SK-N-SH treated with all-trans-retinoic acid at 6 μM for 48 hours (cell line): ENCODE measurements at regions not wholly inside any gene's neighbourhood (a gene's known extent, or its start where the extent isn't known, plus 50 kb on each side); places are given as distances from the start of the nearest gene placed in this dataset.

ENCODE experiments used
- ATAC-seq: fragments of 200-7000 bp; cut with Tn5 transposase; 3 replicates; pipeline ENCODE4 v1.9.1; 2020; ENCODE audit warnings: mild to moderate bottlenecking, moderate library complexity
- ARNTL ChIP-seq: fragments of 450-650 bp; formaldehyde crosslinking; IDR thresholded peaks from 2 replicates; pipeline ENCODE4 v1.5.0; 2020; ENCODE audit warnings: low read depth, mild to moderate bottlenecking, moderate library complexity, borderline replicate concordance
- BACH2 ChIP-seq: fragments of 250-450 bp; sonication (Bioruptor Pico); IDR thresholded peaks from 2 replicates; pipeline ENCODE4 v1.9.0; 2021; ENCODE audit warnings: mild to moderate bottlenecking, borderline replicate concordance
- CSDC2 ChIP-seq: fragments of 250-450 bp; sonication (Bioruptor Pico); IDR thresholded peaks from 2 replicates; pipeline ENCODE4 v1.5.0; 2020; ENCODE audit warnings: mild to moderate bottlenecking, moderate library complexity
- ESRRG ChIP-seq: fragments of 250-450 bp; sonication (Bioruptor Pico); IDR thresholded peaks from 2 replicates; pipeline ENCODE4 v1.6.1; 2021; ENCODE audit warnings: mild to moderate bottlenecking
- GLIS3 ChIP-seq: fragments of 250-450 bp; sonication (Bioruptor Pico); IDR thresholded peaks from 2 replicates; pipeline ENCODE4 v1.5.0; 2020; ENCODE audit warnings: mild to moderate bottlenecking, moderate library complexity
- ISL1 ChIP-seq: fragments of 250-450 bp; sonication (Bioruptor Pico); IDR thresholded peaks from 2 replicates; pipeline ENCODE4 v2.1.2; 2022; ENCODE audit warnings: mild to moderate bottlenecking, moderate library complexity
- OSR1 ChIP-seq: fragments of 250-450 bp; sonication (Bioruptor Pico); IDR thresholded peaks from 2 replicates; pipeline ENCODE4 v1.8.0; 2022; ENCODE audit warnings: moderate library complexity, mild to moderate bottlenecking, inconsistent platforms
- RARB ChIP-seq: fragments of 250-450 bp; sonication (Bioruptor Pico); IDR thresholded peaks from 2 replicates; pipeline ENCODE4 v1.8.0; 2021; ENCODE audit warnings: mild to moderate bottlenecking, moderate library complexity
- SNAI2 ChIP-seq: fragments of 250-450 bp; sonication (Bioruptor Pico); IDR thresholded peaks from 2 replicates; pipeline ENCODE4 v1.5.0; 2020; ENCODE audit warnings: mild to moderate bottlenecking, moderate library complexity
- TCF4 ChIP-seq: fragments of 250-450 bp; sonication (Bioruptor Pico); IDR thresholded peaks from 2 replicates; pipeline ENCODE4 v1.8.0; 2021; ENCODE audit warnings: mild to moderate bottlenecking, moderate library complexity, borderline replicate concordance
- TOX ChIP-seq: fragments of 250-450 bp; sonication (Bioruptor Pico); IDR thresholded peaks from 2 replicates; pipeline ENCODE4 v1.8.0; 2021; ENCODE audit warnings: mild to moderate bottlenecking, moderate library complexity, borderline replicate concordance
- ZC3H10 ChIP-seq: fragments of 250-450 bp; sonication (Bioruptor Pico); IDR thresholded peaks from 2 replicates; pipeline ENCODE4 v1.5.1; 2021; ENCODE audit warnings: mild to moderate bottlenecking, moderate library complexity
- ZFP3 ChIP-seq: fragments of 250-450 bp; sonication (Bioruptor Pico); IDR thresholded peaks from 2 replicates; pipeline ENCODE4 v1.5.0; 2020; ENCODE audit warnings: mild to moderate bottlenecking, moderate library complexity
- ZNF70 ChIP-seq: fragments of 450-650 bp; formaldehyde crosslinking; IDR thresholded peaks from 2 replicates; pipeline ENCODE4 v1.5.0; 2020; ENCODE audit warnings: mild to moderate bottlenecking, moderate library complexity
- ZNF8 ChIP-seq: fragments of 450-650 bp; formaldehyde crosslinking; IDR thresholded peaks from 2 replicates; pipeline ENCODE4 v1.5.0; 2020; ENCODE audit warnings: mild to moderate bottlenecking, moderate library complexity
- TF ChIP-seq, protein P1 (sequence below): fragments of 250-450 bp; sonication (Bioruptor Pico); IDR thresholded peaks from 2 replicates; pipeline ENCODE4 v1.5.0; 2020; ENCODE audit warnings: mild to moderate bottlenecking, moderate library complexity
- TF ChIP-seq, protein P2 (sequence below): fragments of 250-450 bp; sonication (Bioruptor Pico); IDR thresholded peaks from 2 replicates; pipeline ENCODE4 v1.8.0; 2020; ENCODE audit warnings: mild to moderate bottlenecking, moderate library complexity, borderline replicate concordance
- TF ChIP-seq, protein P3 (sequence below): fragments of 250-450 bp; sonication (Bioruptor Pico); IDR thresholded peaks from 2 replicates; pipeline ENCODE4 v1.8.0; 2021; ENCODE audit warnings: low read depth, mild to moderate bottlenecking, moderate library complexity, borderline replicate concordance
- TF ChIP-seq, protein P4 (sequence below): fragments of 250-450 bp; sonication (Bioruptor Pico); IDR thresholded peaks from 2 replicates; pipeline ENCODE4 v1.5.1; 2020; ENCODE audit warnings: low read depth, mild to moderate bottlenecking, moderate library complexity
- TF ChIP-seq, protein P5 (sequence below): fragments of 250-450 bp; sonication (Bioruptor Pico); IDR thresholded peaks from 2 replicates; pipeline ENCODE4 v1.5.1; 2021; ENCODE audit warnings: mild to moderate bottlenecking, moderate library complexity

DNA sequence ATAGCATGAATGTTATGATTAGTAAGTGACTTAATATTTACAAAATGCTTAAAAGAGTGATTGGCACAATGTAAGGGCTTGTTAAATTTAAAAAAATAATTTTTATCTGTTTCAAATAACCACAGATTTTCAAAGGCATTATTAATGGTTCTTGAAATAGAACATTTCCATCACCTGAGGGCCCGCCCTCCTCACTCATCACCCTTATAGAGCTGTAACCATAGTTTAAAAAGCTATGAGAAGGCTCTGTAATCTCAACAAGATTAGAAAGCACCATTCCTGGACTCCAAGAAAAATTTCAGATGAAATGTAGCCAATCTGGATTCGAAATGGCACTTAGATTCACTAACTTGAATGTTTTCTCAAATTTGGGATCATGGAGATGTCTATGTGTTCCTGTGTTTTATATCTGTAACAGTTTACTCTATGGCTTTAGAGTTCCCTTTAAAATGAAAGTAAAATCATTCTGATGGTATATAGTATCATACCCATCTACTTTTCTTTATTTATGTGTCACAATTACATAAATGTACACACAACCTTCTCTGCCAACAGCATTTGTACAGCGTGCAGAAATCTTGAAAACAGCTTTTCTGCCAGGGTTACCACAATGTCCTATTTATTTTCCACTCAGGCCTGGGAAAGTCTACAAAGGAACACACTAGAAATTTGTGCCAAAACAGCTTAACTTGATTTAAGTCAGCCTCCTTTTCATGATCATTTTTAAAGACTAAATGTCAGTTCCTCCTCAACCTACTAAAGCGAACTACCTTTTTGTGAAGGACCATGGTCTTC lies 207.7 kb downstream of the TBX18 start (continued):
- TF ChIP-seq, protein P1, sequence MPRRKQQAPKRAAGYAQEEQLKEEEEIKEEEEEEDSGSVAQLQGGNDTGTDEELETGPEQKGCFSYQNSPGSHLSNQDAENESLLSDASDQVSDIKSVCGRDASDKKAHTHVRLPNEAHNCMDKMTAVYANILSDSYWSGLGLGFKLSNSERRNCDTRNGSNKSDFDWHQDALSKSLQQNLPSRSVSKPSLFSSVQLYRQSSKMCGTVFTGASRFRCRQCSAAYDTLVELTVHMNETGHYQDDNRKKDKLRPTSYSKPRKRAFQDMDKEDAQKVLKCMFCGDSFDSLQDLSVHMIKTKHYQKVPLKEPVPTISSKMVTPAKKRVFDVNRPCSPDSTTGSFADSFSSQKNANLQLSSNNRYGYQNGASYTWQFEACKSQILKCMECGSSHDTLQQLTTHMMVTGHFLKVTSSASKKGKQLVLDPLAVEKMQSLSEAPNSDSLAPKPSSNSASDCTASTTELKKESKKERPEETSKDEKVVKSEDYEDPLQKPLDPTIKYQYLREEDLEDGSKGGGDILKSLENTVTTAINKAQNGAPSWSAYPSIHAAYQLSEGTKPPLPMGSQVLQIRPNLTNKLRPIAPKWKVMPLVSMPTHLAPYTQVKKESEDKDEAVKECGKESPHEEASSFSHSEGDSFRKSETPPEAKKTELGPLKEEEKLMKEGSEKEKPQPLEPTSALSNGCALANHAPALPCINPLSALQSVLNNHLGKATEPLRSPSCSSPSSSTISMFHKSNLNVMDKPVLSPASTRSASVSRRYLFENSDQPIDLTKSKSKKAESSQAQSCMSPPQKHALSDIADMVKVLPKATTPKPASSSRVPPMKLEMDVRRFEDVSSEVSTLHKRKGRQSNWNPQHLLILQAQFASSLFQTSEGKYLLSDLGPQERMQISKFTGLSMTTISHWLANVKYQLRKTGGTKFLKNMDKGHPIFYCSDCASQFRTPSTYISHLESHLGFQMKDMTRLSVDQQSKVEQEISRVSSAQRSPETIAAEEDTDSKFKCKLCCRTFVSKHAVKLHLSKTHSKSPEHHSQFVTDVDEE (CRISPR knock-in tag), result no peak
- TF ChIP-seq ZC3H10 (CRISPR knock-in tag), result no peak
- no peak for TF ChIP-seq SNAI2 (CRISPR knock-in tag)
- no peak for TF ChIP-seq GLIS3 (CRISPR knock-in tag)
- TF ChIP-seq ZNF8, result no peak
- TF ChIP-seq BACH2, result no peak

DNA sequence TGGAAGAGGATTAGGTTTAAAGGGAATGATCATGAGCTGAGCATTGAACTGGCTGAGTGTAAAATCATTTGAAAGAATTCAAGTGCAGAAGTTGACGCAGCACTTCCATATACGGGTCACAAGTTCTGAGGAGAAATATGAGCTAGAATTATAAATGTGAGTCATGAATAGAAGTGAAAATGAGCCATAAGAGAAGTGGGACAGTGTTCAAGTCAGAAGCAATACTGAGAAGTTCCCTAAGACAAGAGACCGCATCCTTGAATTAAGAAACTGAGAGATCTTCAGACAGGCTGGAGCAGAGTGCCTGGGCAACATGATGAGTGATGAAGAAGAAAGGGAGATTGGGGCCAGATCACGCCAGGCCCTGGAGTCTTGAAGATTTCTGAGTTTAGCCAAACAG lies 209.7 kb downstream of the TBX18 start:
- TF ChIP-seq, protein P2, sequence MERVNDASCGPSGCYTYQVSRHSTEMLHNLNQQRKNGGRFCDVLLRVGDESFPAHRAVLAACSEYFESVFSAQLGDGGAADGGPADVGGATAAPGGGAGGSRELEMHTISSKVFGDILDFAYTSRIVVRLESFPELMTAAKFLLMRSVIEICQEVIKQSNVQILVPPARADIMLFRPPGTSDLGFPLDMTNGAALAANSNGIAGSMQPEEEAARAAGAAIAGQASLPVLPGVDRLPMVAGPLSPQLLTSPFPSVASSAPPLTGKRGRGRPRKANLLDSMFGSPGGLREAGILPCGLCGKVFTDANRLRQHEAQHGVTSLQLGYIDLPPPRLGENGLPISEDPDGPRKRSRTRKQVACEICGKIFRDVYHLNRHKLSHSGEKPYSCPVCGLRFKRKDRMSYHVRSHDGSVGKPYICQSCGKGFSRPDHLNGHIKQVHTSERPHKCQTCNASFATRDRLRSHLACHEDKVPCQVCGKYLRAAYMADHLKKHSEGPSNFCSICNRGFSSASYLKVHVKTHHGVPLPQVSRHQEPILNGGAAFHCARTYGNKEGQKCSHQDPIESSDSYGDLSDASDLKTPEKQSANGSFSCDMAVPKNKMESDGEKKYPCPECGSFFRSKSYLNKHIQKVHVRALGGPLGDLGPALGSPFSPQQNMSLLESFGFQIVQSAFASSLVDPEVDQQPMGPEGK (CRISPR knock-in tag), result no peak
- no peak for TF ChIP-seq OSR1 (CRISPR knock-in tag)
- no peak for TF ChIP-seq ZFP3 (CRISPR knock-in tag)
- TF ChIP-seq, all 23 proteins: peak for 0

DNA sequence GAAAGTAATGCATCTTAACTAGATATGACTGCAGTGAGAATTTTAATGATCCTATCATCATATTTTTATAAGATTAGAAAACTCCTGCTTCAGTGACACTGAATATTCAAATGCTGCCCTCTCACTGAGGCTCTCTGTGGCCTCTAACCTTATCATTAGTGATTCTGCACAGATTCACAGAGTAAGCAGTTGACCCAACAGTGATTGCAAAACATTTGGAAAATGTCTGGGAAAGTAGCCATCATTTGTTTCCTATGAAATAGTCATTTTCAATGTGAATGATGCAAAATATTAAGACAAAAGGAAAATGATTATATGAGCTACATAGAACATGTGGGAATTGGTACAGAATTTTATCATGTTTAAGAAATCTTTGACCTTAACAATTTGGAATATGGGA lies 210.3 kb downstream of the TBX18 start:
- TF ChIP-seq ESRRG (no peak), ZFP3 (CRISPR knock-in tag) (no peak), TOX (CRISPR knock-in tag) (no peak), ARNTL (CRISPR knock-in tag) (no peak), OSR1 (CRISPR knock-in tag) (no peak)
- ATAC-seq, result no peak

More for the DNA sequence above, 209.7 kb downstream of the TBX18 start:
- ATAC-seq, result no peak

DNA sequence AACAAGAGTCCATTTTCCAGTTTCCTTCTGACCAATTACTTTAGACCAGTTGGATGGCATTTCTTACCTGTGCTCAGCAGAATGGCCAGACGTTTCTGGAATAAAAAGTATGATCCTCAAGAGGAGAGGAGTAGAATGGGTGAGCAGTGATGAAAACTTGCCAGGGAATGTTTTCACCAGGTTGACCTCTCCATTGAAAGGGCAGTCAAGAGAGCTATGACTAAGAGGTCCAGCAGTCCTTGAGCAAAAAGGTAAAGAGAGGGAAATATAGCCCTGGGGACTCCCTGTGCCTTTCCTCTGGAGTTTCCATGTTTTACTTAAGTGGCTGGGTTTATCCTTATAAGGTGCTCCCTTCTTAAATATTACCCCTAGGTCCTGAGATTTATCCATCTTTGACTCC lies 210.9 kb downstream of the TBX18 start:
- TF ChIP-seq TCF4 (CRISPR knock-in tag), result no peak
- no peak for TF ChIP-seq RARB
- TF ChIP-seq ISL1 (CRISPR knock-in tag), result no peak
- TF ChIP-seq BACH2, result no peak
- TF ChIP-seq, protein P3, sequence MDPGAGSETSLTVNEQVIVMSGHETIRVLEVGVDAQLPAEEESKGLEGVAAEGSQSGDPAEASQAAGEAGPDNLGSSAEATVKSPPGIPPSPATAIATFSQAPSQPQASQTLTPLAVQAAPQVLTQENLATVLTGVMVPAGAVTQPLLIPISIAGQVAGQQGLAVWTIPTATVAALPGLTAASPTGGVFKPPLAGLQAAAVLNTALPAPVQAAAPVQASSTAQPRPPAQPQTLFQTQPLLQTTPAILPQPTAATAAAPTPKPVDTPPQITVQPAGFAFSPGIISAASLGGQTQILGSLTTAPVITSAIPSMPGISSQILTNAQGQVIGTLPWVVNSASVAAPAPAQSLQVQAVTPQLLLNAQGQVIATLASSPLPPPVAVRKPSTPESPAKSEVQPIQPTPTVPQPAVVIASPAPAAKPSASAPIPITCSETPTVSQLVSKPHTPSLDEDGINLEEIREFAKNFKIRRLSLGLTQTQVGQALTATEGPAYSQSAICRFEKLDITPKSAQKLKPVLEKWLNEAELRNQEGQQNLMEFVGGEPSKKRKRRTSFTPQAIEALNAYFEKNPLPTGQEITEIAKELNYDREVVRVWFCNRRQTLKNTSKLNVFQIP (CRISPR knock-in tag), result no peak
- no peak for TF ChIP-seq SNAI2 (CRISPR knock-in tag)
- TF ChIP-seq, protein P4, sequence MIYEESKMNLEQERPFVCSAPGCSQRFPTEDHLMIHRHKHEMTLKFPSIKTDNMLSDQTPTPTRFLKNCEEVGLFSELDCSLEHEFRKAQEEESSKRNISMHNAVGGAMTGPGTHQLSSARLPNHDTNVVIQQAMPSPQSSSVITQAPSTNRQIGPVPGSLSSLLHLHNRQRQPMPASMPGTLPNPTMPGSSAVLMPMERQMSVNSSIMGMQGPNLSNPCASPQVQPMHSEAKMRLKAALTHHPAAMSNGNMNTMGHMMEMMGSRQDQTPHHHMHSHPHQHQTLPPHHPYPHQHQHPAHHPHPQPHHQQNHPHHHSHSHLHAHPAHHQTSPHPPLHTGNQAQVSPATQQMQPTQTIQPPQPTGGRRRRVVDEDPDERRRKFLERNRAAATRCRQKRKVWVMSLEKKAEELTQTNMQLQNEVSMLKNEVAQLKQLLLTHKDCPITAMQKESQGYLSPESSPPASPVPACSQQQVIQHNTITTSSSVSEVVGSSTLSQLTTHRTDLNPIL (CRISPR knock-in tag), result no peak
- TF ChIP-seq TOX (CRISPR knock-in tag), result no peak
- TF ChIP-seq ZNF8, result no peak
- TF ChIP-seq ZC3H10 (CRISPR knock-in tag), result no peak
- TF ChIP-seq, protein P5, sequence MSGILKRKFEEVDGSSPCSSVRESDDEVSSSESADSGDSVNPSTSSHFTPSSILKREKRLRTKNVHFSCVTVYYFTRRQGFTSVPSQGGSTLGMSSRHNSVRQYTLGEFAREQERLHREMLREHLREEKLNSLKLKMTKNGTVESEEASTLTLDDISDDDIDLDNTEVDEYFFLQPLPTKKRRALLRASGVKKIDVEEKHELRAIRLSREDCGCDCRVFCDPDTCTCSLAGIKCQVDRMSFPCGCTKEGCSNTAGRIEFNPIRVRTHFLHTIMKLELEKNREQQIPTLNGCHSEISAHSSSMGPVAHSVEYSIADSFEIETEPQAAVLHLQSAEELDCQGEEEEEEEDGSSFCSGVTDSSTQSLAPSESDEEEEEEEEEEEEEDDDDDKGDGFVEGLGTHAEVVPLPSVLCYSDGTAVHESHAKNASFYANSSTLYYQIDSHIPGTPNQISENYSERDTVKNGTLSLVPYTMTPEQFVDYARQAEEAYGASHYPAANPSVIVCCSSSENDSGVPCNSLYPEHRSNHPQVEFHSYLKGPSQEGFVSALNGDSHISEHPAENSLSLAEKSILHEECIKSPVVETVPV (CRISPR knock-in tag), result no peak
- TF ChIP-seq ZFP3 (CRISPR knock-in tag), result no peak
- TF ChIP-seq ZNF70 (CRISPR knock-in tag), result no peak
- TF ChIP-seq ESRRG, result no peak
- no peak for TF ChIP-seq CSDC2
- TF ChIP-seq, all 23 proteins: peak for 0
- ATAC-seq, result no peak
